A172 (cell line): ENCODE measurements at regions not wholly inside any gene's neighbourhood (a gene's known extent, or its start where the extent isn't known, plus 50 kb on each side); places are given as distances from the start of the nearest gene placed in this dataset.

Experiments
- DNase-seq: peaks from one replicate; pipeline ENCODE4 v3.0.0-alpha.2; 2015; ENCODE audit warnings: low spot score

DNA sequence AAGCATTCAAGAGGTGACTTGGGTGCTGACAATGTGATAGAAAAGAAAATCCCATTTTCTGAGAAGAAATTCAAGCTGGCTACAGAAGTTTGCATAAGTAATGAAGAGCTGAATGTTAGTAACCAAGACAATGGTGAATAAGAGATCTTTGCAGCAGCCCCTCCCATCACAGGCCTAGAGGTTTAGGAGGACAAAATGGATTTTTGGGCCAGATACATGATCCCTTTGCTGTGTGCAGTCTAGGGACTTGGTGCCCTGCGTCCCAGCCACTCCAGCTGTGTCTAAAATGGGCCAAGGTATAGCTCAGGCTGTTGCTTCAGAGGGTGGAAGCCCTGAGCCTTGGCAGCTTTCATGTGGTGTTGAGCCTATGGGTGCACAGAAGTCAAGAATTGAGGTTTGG lies 107.0 kb upstream of the EPHA5 start:
- no peak for DNase-seq

DNA sequence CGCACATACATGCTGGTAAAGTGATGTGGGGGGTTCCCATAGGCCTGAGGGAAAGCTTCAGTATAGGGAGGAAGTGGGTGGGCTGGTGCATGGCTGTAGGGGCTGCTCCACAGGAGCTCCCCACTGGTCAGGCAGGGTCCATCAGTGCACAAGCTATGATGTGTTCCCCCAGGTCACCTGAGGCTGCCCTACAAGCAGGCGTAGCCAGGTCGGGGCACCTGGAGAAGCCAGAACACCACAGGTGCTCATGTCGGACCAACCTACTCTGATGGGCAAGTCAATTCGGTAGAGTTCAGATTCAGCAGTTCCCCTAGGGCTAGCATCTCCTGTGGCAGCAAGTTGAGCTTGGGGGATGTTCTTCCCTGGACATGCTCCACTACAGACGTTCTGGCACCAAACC lies 103.3 kb upstream of the EPHA5 start:
- no peak for DNase-seq

DNA sequence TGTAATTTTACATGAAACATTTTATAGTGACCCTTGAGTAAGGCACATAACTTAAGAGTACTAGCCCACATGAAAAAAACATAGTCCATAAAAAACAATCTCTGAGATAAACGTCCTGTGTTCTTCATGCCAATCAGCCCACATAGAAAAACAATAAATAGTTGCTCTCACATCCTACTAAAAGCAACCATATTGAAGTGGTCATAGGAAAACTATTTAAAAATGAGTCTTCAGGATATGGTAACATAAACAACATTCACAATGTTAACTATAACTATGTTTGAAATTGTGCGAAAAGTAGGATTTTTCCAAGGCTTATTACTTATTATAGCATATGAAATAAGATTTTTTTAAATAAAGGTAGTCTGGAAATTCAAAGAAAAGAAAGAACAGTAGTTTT lies 77.1 kb upstream of the EPHA5 start:
- DNase-seq: no peak

DNA sequence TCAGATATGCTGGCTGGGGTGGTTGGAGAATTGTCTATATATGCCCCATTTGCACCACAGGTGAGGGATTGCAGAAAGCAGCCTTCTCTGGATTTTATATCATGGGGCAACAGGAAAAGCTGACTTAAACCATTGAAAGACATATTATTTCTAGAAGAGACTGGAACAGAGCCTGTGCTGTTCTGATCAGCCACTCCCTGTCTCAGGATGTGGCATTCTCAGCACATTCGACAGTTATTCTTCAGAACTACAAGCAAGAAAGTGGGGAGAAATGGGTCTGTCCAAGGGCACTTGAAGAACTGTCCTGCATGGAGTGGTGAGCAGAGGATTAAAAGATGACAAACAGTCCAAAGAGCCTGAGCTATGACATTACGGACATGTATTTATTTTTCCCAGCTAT lies 67.8 kb upstream of the EPHA5 start:
- no peak for DNase-seq

DNA sequence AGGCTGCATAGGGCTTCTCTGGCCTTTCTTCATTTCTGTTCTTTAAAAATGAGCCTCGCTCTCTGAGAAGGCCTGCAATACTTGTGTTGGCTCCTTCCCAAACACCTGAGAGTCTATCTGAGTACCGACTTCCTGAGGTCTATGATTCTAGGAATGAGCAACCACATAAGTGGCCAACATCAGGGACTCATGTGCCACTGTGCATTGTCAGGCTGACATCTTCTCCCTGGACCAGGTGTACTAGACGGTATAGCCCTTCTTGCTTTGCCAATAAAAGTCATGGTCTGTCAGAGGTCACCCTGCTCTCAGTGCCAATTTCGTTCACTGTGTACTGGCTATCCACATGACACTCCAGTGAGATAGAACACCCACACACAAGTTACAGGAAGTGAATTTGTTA lies 67.4 kb upstream of the EPHA5 start:
- no peak for DNase-seq

DNA sequence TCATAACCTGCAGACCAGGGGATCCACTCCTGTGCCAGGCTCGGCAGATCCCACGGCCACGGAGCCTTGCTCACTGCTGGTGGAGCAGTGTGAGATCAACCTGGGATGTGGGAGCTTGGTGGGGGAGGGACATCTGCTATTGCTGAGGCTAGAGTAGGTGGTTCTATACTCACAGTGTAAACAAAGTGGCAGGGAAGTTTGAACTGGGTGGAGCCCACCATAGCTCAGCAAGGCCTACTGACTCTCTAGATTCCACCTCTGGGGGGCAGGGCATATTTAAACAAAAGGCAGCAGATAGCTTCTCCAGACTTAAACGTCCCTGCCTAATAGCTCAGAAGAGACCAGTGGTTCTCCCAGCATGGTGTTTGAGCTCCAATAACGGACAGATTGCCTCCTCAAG lies 54.7 kb upstream of the EPHA5 start:
- no peak for DNase-seq
